Natural killer cell (primary cell): ENCODE measurements at regions not wholly inside any gene's neighbourhood (a gene's known extent, or its start where the extent isn't known, plus 50 kb on each side); places are given as distances from the start of the nearest gene placed in this dataset.

Experiments used
- ATAC-seq, 3 donors: fragments of 150-1000 bp in 2 of 3; fragments of 200-7000 bp in 1 of 3; cut with Tn5 transposase; 1 replicate in 1 of 3; 2 replicates in 2 of 3; pipeline ENCODE4 v1.10.0; 2021; ENCODE audit warnings: mild to moderate bottlenecking in 2 of 3, moderate library complexity in 2 of 3
- DNase-seq, 2 donors: peaks; one replicate each; pipeline versions ENCODE4 v3.0.0 to v3.0.0-alpha.2; 2013 to 2021; ENCODE audit warnings: mixed read lengths in 1 of 2
- H3K27ac ChIP-seq: one replicate; pipeline ENCODE4 v1.5.1; 2013; ENCODE audit warnings: mild to moderate bottlenecking, low read length
- H3K27me3 ChIP-seq: one replicate; pipeline ENCODE4 v1.6.1; 2013; ENCODE audit warnings: low read length; ENCODE audit not compliant: control insufficient read depth, insufficient read depth
- H3K36me3 ChIP-seq: one replicate; pipeline ENCODE4 v1.6.1; 2013; ENCODE audit warnings: low read length; ENCODE audit not compliant: control insufficient read depth, insufficient read depth
- H3K4me1 ChIP-seq: one replicate; pipeline ENCODE4 v1.6.1; 2013; ENCODE audit warnings: low read length; ENCODE audit not compliant: control insufficient read depth, insufficient read depth
- H3K4me3 ChIP-seq: one replicate; pipeline ENCODE4 v1.5.1; 2013; ENCODE audit warnings: low read length
- H3K9me3 ChIP-seq: one replicate; pipeline ENCODE4 v1.6.1; 2013; ENCODE audit warnings: low read length; ENCODE audit not compliant: control insufficient read depth, insufficient read depth
- H3K27ac Mint-ChIP-seq, 2 donors: one replicate each; pipeline ENCODE4 v1.8.0; 2022; ENCODE audit warnings: mild to moderate bottlenecking in 2 of 2, mixed read lengths in 2 of 2, moderate library complexity in 1 of 2
- H3K27me3 Mint-ChIP-seq, 2 donors: one replicate each; pipeline ENCODE4 v1.8.0; 2022; ENCODE audit warnings: low read depth in 2 of 2, mixed read lengths in 2 of 2
- H3K36me3 Mint-ChIP-seq: one replicate; pipeline ENCODE4 v1.8.0; 2022; ENCODE audit warnings: mixed read lengths
- H3K4me1 Mint-ChIP-seq, 2 donors: one replicate each; pipeline ENCODE4 v1.8.0; 2022; ENCODE audit warnings: mixed read lengths in 2 of 2
- H3K4me3 Mint-ChIP-seq: one replicate; pipeline ENCODE4 v1.8.0; 2022; ENCODE audit warnings: mild to moderate bottlenecking, moderate library complexity, mixed read lengths
- H3K9me3 Mint-ChIP-seq, 2 donors: one replicate each; pipeline ENCODE4 v1.8.0; 2022; ENCODE audit warnings: mixed read lengths in 2 of 2
- WGBS: methylation state at CpG from one replicate; pipeline ENCODE4 v1.1.7; 2013; ENCODE audit warnings: missing lambda C conversion rate; ENCODE audit not compliant: insufficient coverage; 5-methylcytosine and 5-hydroxymethylcytosine counted together
- intact Hi-C: fragments of 100-400 bp; cut with micrococcal nuclease; formaldehyde crosslinking; loops from one replicate; pipeline ENCODE4 v1.14.2; 2022
- TF ChIP-seq, protein P1 (sequence below): fragments of 200-600 bp; IDR thresholded peaks from one replicate; pipeline ENCODE4 v1.8.0; 2022; ENCODE audit warnings: antibody characterized with exemption

DNA sequence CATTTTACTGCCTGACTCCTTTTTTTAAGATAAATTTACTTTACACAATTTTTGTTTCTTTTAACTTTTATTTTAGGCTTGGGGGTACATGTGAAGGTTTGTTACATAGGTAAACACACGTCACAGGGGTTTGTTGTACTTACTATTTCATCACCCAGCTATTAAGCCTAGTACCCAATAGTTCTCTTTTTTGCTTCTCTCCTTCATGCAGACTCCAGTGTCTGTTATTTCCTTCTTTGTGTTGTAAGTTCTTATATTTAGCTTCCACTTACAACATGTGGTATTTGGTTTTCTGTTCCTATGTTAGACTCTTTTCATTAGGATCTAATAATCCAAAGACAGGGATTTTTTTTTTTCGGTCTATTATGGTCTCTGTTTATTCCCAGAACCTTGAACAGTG, 83.5 kb upstream of the CCN6 start:
- no peak overlapping the region for H3K4me3 Mint-ChIP-seq
- H3K4me1 Mint-ChIP-seq, result peaks cover 15% of the 10 kb centered on the region in 2 donors
- Histone ChIP-seq H3K4me1 (peaks cover 9% of the 10 kb centered on the region), H3K27me3 (peaks cover 2% of the 10 kb centered on the region), H3K27ac (no peak overlapping the region), H3K9me3 (no peaks in the 10 kb centered on the region), H3K4me3 (no peak overlapping the region), H3K36me3 (no peaks in the 10 kb centered on the region)
- no peaks in the 10 kb centered on the region for H3K9me3 Mint-ChIP-seq
- DNase-seq (no peak), ATAC-seq (no peak)
- H3K27ac Mint-ChIP-seq, result no peak overlapping the region
- H3K36me3 Mint-ChIP-seq, result no peaks in the 10 kb centered on the region
- H3K27me3 Mint-ChIP-seq, result peaks cover 12 to 20% of the 10 kb centered on the region in 2 donors
- TF ChIP-seq, protein P1, sequence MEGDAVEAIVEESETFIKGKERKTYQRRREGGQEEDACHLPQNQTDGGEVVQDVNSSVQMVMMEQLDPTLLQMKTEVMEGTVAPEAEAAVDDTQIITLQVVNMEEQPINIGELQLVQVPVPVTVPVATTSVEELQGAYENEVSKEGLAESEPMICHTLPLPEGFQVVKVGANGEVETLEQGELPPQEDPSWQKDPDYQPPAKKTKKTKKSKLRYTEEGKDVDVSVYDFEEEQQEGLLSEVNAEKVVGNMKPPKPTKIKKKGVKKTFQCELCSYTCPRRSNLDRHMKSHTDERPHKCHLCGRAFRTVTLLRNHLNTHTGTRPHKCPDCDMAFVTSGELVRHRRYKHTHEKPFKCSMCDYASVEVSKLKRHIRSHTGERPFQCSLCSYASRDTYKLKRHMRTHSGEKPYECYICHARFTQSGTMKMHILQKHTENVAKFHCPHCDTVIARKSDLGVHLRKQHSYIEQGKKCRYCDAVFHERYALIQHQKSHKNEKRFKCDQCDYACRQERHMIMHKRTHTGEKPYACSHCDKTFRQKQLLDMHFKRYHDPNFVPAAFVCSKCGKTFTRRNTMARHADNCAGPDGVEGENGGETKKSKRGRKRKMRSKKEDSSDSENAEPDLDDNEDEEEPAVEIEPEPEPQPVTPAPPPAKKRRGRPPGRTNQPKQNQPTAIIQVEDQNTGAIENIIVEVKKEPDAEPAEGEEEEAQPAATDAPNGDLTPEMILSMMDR, result no peak
- no CpG with 5 or more reads among the region's 2 CpGs for WGBS
- intact Hi-C loops, result no loop called here

- no peak overlapping the region for H3K4me3 Mint-ChIP-seq
- intact Hi-C loops, result no loop called here
- no peak overlapping the region for H3K27ac ChIP-seq
These were observed 82.6 kb upstream of the CCN6 start for GRCh38 chr6:111971181-111971841.

DNA sequence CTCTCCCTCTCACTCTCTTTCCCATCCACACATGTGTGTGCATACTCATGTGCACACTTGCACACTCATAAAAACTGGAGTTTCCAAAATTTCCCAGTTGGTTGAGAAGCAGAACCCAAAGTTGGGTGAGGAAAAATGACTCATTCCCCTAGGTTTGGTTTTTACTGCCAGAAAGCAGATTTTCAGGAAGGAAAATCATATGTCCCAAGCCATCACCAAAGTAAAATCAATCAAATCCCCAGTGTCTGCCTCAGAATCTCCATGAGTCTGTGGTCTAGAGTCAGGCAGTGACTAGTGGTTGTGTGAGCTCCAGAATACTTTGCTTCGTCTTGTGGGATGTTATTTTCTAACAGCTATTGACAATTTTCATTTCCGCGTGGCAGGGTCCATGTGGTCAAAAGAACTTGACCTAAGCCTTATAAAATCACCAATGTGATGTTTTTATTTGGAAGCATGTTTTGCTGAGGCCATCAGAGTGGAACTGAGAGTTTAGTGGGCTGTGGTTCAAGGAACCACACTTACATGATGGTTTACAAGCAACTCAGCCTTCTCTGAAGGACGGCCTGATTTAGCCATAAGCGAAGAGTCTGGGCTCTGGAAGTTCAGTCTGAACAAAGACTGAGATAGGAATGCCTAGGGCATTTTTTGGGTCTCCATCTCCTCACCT, 81.9 kb upstream of the CCN6 start:
- Mint-ChIP-seq H3K27me3 (peaks cover 6 to 14% of the 10 kb centered on the region in 2 donors), H3K27ac (no peak overlapping the region), H3K4me1 (peaks cover 15% of the 10 kb centered on the region in 2 donors), H3K9me3 (no peaks in the 10 kb centered on the region), H3K36me3 (no peaks in the 10 kb centered on the region), H3K4me3 (no peak overlapping the region)
- DNase-seq (no peak), ATAC-seq (no peak)
- TF ChIP-seq, protein P1, result no peak
- Histone ChIP-seq H3K27me3 (no peaks in the 10 kb centered on the region), H3K27ac (no peak overlapping the region), H3K4me1 (peaks cover 9% of the 10 kb centered on the region), H3K4me3 (no peak overlapping the region), H3K36me3 (no peaks in the 10 kb centered on the region), H3K9me3 (no peaks in the 10 kb centered on the region)
- intact Hi-C loops, result loop anchor here (2.0 kb wide), 1 partner anchor 19 kb away; no protein-coding TSS in a partner anchor
- WGBS, result 91% methylated on average over 5 of the region's 5 CpGs

More at GRCh38 chr6:111971181-111971841, 82.6 kb upstream of the CCN6 start:
- WGBS, result 93% methylated on average over 6 of the region's 7 CpGs
- Histone ChIP-seq H3K27me3 (no peaks in the 10 kb centered on the region), H3K9me3 (no peaks in the 10 kb centered on the region), H3K4me3 (no peak overlapping the region), H3K36me3 (no peaks in the 10 kb centered on the region), H3K4me1 (peaks cover 9% of the 10 kb centered on the region)
- H3K27me3 Mint-ChIP-seq, result peaks cover 7 to 11% of the 10 kb centered on the region in 2 donors
- H3K36me3 Mint-ChIP-seq, result no peaks in the 10 kb centered on the region
- H3K9me3 Mint-ChIP-seq, result no peaks in the 10 kb centered on the region
- no peak for ATAC-seq
- peaks cover 15% of the 10 kb centered on the region in 2 donors for H3K4me1 Mint-ChIP-seq
- TF ChIP-seq, protein P1, result no peak
- no peak for DNase-seq
- H3K27ac Mint-ChIP-seq, result no peak overlapping the region
